IMR-90 (cell line): ENCODE measurements at regions not wholly inside any gene's neighbourhood (a gene's known extent, or its start where the extent isn't known, plus 50 kb on each side); places are given as distances from the start of the nearest gene placed in this dataset.

ENCODE experiments used
- ATAC-seq: fragments of 200-7000 bp; cut with Tn5 transposase; 2 replicates; pipeline ENCODE4 v1.9.1; 2020; ENCODE audit warnings: low read depth, mild to moderate bottlenecking, moderate library complexity
- BruUV-seq: library from RNA; stranded (reverse); fragments of 400-500 nt; replicated peaks from 2 replicates; lab custom pipeline; 2021; lab: Mats Ljungman, UMichigan
- CTCF ChIA-PET: fragments of 300-600 bp; formaldehyde crosslinking; extraction: SDS; loops from one replicate; lab custom pipeline; 2021; ENCODE audit warnings: antibody characterized with exemption; lab: Yijun Ruan, JAX
- POLR2A ChIA-PET: fragments of 300-600 bp; sonication (Branson Sonifier 250); formaldehyde crosslinking; loops from one replicate; lab custom pipeline; 2022; ENCODE audit warnings: antibody characterized with exemption; ENCODE audit not compliant: unreplicated experiment; lab: Charles Lee
- DNase-seq: peaks from one replicate; pipeline ENCODE4 v3.0.0; 2013
- H2AFZ ChIP-seq: replicated peaks from 2 replicates; pipeline ENCODE3; 2013; ENCODE audit warnings: low read length, mild to moderate bottlenecking; ENCODE audit not compliant: poor library complexity
- H2AK5ac ChIP-seq: 2 replicates; pipeline ENCODE4 v1.6.1; 2013; ENCODE audit warnings: low read depth, low read length, inconsistent platforms
- H2AK9ac ChIP-seq: replicated peaks from 2 replicates; pipeline ENCODE3; 2013; ENCODE audit warnings: mild to moderate bottlenecking, low read depth, low read length, moderate library complexity; ENCODE audit not compliant: poor library complexity
- H2BK120ac ChIP-seq: 2 replicates; pipeline ENCODE4 v1.6.1; 2013; ENCODE audit warnings: low read depth, low read length, inconsistent platforms
- H2BK15ac ChIP-seq: 3 replicates; pipeline ENCODE4 v1.6.1; 2013; ENCODE audit warnings: low read depth, low read length, inconsistent platforms
- H2BK20ac ChIP-seq: 2 replicates; pipeline ENCODE4 v1.6.1; 2013; ENCODE audit warnings: low read depth, mild to moderate bottlenecking, inconsistent platforms, low read length, moderate library complexity
- H2BK5ac ChIP-seq: 2 replicates; pipeline ENCODE4 v1.6.1; 2013; ENCODE audit warnings: mild to moderate bottlenecking, low read depth, low read length, inconsistent platforms; ENCODE audit not compliant: poor library complexity, severe bottlenecking
- H3K14ac ChIP-seq: replicated peaks from 2 replicates; pipeline ENCODE4 v1.6.1; 2013; ENCODE audit warnings: low read depth, low read length, inconsistent platforms
- H3K18ac ChIP-seq: 2 replicates; pipeline ENCODE4 v1.6.1; 2013; ENCODE audit warnings: low read depth, low read length, control low read depth
- H3K23ac ChIP-seq: 2 replicates; pipeline ENCODE4 v1.6.1; 2013; ENCODE audit warnings: low read depth, low read length, inconsistent platforms
- H3K27ac ChIP-seq: 2 replicates; pipeline ENCODE4 v1.5.1; 2013; ENCODE audit warnings: mild to moderate bottlenecking, control low read depth, low read length; ENCODE audit not compliant: insufficient read depth
- H3K27me3 ChIP-seq: 2 replicates; pipeline ENCODE4 v1.6.1; 2013; ENCODE audit warnings: low read length; ENCODE audit not compliant: control insufficient read depth, insufficient read depth
- H3K36me3 ChIP-seq: 2 replicates; pipeline ENCODE4 v1.6.1; 2013; ENCODE audit warnings: low read length, mixed read lengths; ENCODE audit not compliant: control insufficient read depth, insufficient read depth
- H3K4ac ChIP-seq: 2 replicates; pipeline ENCODE4 v1.6.1; 2013; ENCODE audit warnings: low read depth, low read length, inconsistent platforms
- H3K4me1 ChIP-seq: 2 replicates; pipeline ENCODE4 v1.6.1; 2013; ENCODE audit warnings: low read length, mixed read lengths; ENCODE audit not compliant: control insufficient read depth, insufficient read depth
- H3K4me2 ChIP-seq: 2 replicates; pipeline ENCODE4 v1.6.1; 2013; ENCODE audit warnings: low read depth, mild to moderate bottlenecking, control low read depth, low read length, moderate library complexity
- H3K4me3 ChIP-seq: 2 replicates; pipeline ENCODE4 v1.5.1; 2013; ENCODE audit warnings: low read depth, mild to moderate bottlenecking, control low read depth, low read length, moderate library complexity; ENCODE audit not compliant: insufficient read depth
- H3K56ac ChIP-seq: 2 replicates; pipeline ENCODE4 v1.6.1; 2013; ENCODE audit warnings: low read length, inconsistent platforms; ENCODE audit not compliant: insufficient read depth; ENCODE audit errors: extremely low read depth
- H3K79me1 ChIP-seq, 2 experiments: 2 replicates each; pipeline ENCODE4 v1.6.1; 2013; ENCODE audit warnings: low read length in 2 of 2, inconsistent platforms in 1 of 2, low read depth in 1 of 2
- H3K9ac ChIP-seq: 2 replicates; pipeline ENCODE4 v1.6.1; 2013; ENCODE audit warnings: low read depth, low read length, control low read depth
- H3K9me1 ChIP-seq: 2 replicates; pipeline ENCODE4 v1.6.1; 2013; ENCODE audit warnings: low read length, inconsistent platforms; ENCODE audit not compliant: insufficient read depth
- H3K9me3 ChIP-seq: 2 replicates; pipeline ENCODE4 v1.6.1; 2013; ENCODE audit warnings: low read length; ENCODE audit not compliant: control insufficient read depth, insufficient read depth
- H4K20me1 ChIP-seq: 2 replicates; pipeline ENCODE4 v1.6.1; 2013; ENCODE audit warnings: low read length, inconsistent platforms; ENCODE audit not compliant: insufficient read depth
- H4K5ac ChIP-seq: 2 replicates; pipeline ENCODE4 v1.6.1; 2013; ENCODE audit warnings: mild to moderate bottlenecking, low read depth, low read length, control low read depth
- H4K8ac ChIP-seq, 2 experiments: 2 replicates each; pipeline ENCODE4 v1.6.1; 2013; ENCODE audit warnings: low read depth in 2 of 2, low read length in 2 of 2, control low read depth in 1 of 2, inconsistent platforms in 1 of 2
- H4K91ac ChIP-seq: 2 replicates; pipeline ENCODE4 v1.6.1; 2013; ENCODE audit warnings: low read depth, low read length, inconsistent platforms; ENCODE audit not compliant: insufficient read depth
- BHLHE40 ChIP-seq: fragments of 150-350 bp; IDR thresholded peaks from 2 replicates; pipeline ENCODE4 v1.6.1; 2016; ENCODE audit warnings: mild to moderate bottlenecking, low read depth, low read length
- CHD1 ChIP-seq: IDR thresholded peaks from 2 replicates; pipeline ENCODE4 v1.6.1; 2012; ENCODE audit warnings: low read depth, low read length, improper control_type of control experiment
- FOS ChIP-seq: fragments of 150-350 bp; IDR thresholded peaks from 2 replicates; pipeline ENCODE4 v1.6.1; 2016; ENCODE audit warnings: low read depth, low read length
- MAFK ChIP-seq: IDR thresholded peaks from 2 replicates; pipeline ENCODE4 v1.6.1; 2012; ENCODE audit warnings: low read depth, low read length, improper control_type of control experiment
- MAZ ChIP-seq: IDR thresholded peaks from 2 replicates; pipeline ENCODE4 v1.6.1; 2012; ENCODE audit warnings: low read depth, mild to moderate bottlenecking, low read length, improper control_type of control experiment, moderate library complexity, borderline replicate concordance
- MXI1 ChIP-seq: IDR thresholded peaks from 2 replicates; pipeline ENCODE4 v1.6.1; 2012; ENCODE audit warnings: low read depth, mild to moderate bottlenecking, low read length, moderate library complexity, borderline replicate concordance
- NFE2L2 ChIP-seq: fragments of 150-350 bp; IDR thresholded peaks from 2 replicates; pipeline ENCODE4 v1.6.1; 2016; ENCODE audit warnings: low read depth, mild to moderate bottlenecking, low read length
- RAD21 ChIP-seq: IDR thresholded peaks from 2 replicates; pipeline ENCODE4 v1.6.1; 2012; ENCODE audit warnings: low read length, improper control_type of control experiment
- RCOR1 ChIP-seq: IDR thresholded peaks from 2 replicates; pipeline ENCODE4 v1.6.1; 2012; ENCODE audit warnings: mild to moderate bottlenecking, low read length, improper control_type of control experiment; ENCODE audit not compliant: insufficient replicate concordance
- RFX5 ChIP-seq: IDR thresholded peaks from 2 replicates; pipeline ENCODE4 v1.8.0; 2012; ENCODE audit warnings: low read depth, mild to moderate bottlenecking, low read length, moderate library complexity
- SMC3 ChIP-seq: fragments of 150-350 bp; IDR thresholded peaks from 2 replicates; pipeline ENCODE4 v1.6.1; 2016; ENCODE audit warnings: low read depth, mild to moderate bottlenecking, antibody characterized with exemption, low read length, moderate library complexity
- WGBS, 2 experiments: methylation state at CpG; one replicate each; pipeline versions ENCODE4 v1.1.5 to v1.1.7; 2013; ENCODE audit warnings: missing lambda C conversion rate in 2 of 2; ENCODE audit not compliant: insufficient read length in 1 of 2; ENCODE audit errors: extremely low coverage in 2 of 2; 5-methylcytosine and 5-hydroxymethylcytosine counted together
- dilution Hi-C: fragments of 300-500 bp; cut with HindIII; formaldehyde crosslinking; loops from one replicate; pipeline ENCODE4 v1.14.3; 2018; ENCODE audit warnings: low sequenced_read_pairs; ENCODE audit not compliant: unreplicated experiment
- in situ Hi-C: fragments of 300-500 bp; cut with MboI; formaldehyde crosslinking; loops from 3 replicates; pipeline ENCODE4 v1.14.3; 2019; ENCODE audit warnings: low sequenced_read_pairs, inconsistent platforms, mixed read lengths
- intact Hi-C: fragments of 100-400 bp; cut with micrococcal nuclease; formaldehyde crosslinking; loops from 2 replicates; pipeline ENCODE4 v1.10.0; 2022
- TF ChIP-seq, protein P1 (sequence below): fragments of 150-350 bp; IDR thresholded peaks from 2 replicates; pipeline ENCODE4 v1.6.1; 2017; ENCODE audit warnings: mild to moderate bottlenecking, antibody characterized with exemption, low read length, low read depth
- TF ChIP-seq, protein P2 (sequence below): fragments of 150-350 bp; IDR thresholded peaks from 2 replicates; pipeline ENCODE4 v1.6.1; 2016; ENCODE audit warnings: low read depth, mild to moderate bottlenecking, low read length, moderate library complexity, borderline replicate concordance
- TF ChIP-seq, protein P3 (sequence below): conservative IDR thresholded peaks from 2 replicates; pipeline ENCODE4 v1.5.1; 2012; ENCODE audit warnings: mild to moderate bottlenecking, low read depth, low read length, improper control_type of control experiment

DNA sequence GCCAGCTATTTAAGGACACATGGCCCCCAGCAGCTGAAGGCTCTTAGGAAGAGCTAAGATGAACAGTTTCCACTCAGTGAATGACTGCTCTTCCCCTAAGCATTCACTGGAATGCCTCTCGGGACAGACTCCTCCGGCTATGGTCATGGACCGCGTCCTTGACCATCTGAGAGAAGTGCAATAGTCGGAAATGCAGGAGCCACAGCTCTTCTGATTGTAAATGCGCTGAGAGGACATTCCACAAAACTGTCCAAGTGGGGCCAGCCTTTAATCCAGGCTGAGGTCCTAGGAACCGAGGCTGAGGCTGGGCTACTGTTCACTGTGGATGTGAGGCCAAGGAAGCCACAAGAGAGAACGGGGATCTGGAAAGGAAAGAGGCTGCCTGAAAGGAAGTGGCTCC is 162.0 kb upstream of the TMEM72 start:
- Histone ChIP-seq H3K9me3 (peaks cover 4% of the 10 kb centered on the region), H3K79me1 (no peaks in the 10 kb centered on the region), H4K91ac (no peak overlapping the region), H3K4me2 (no peak overlapping the region), H2AFZ (no peak overlapping the region), H2BK20ac (no peak overlapping the region), H2BK5ac (no peak overlapping the region), H2BK120ac (no peak overlapping the region), H4K5ac (no peak overlapping the region), H2AK9ac (no peak overlapping the region), H2BK15ac (no peak overlapping the region), H3K4ac (no peak overlapping the region), H3K9ac (no peak overlapping the region), H3K9me1 (peaks cover 10% of the 10 kb centered on the region), H4K8ac (no peak overlapping the region), H4K20me1 (no peaks in the 10 kb centered on the region; the same call in 1 of the 2 replicates), H3K27ac (no peak overlapping the region), H3K18ac (no peak overlapping the region), H2AK5ac (peak overlapping the region; percentile 7; the same call in 1 of the 2 replicates), H3K23ac (no peak overlapping the region), H3K4me1 (peaks cover 8% of the 10 kb centered on the region), H3K27me3 (no peaks in the 10 kb centered on the region), H3K36me3 (no peaks in the 10 kb centered on the region), H3K56ac (no peak overlapping the region), H3K14ac (no peak overlapping the region), H3K4me3 (no peak overlapping the region)
- in situ Hi-C loops: no loop called here
- 100% methylated on average over 2 of the region's 8 CpGs; no CpG with 5 or more reads in 1 of the 2 experiments for WGBS, 2 experiments
- dilution Hi-C loops: no loop called here
- ATAC-seq (no peak), DNase-seq (no peak)
- intact Hi-C loops: no loop called here
- CTCF ChIA-PET: no interaction called here
- POLR2A ChIA-PET: no interaction called here
- BruUV-seq: no TSS peak
- TF ChIP-seq SMC3: no peak
- no peak for TF ChIP-seq BHLHE40
- TF ChIP-seq, protein P1, sequence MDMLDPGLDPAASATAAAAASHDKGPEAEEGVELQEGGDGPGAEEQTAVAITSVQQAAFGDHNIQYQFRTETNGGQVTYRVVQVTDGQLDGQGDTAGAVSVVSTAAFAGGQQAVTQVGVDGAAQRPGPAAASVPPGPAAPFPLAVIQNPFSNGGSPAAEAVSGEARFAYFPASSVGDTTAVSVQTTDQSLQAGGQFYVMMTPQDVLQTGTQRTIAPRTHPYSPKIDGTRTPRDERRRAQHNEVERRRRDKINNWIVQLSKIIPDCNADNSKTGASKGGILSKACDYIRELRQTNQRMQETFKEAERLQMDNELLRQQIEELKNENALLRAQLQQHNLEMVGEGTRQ: no peak
- no peak for TF ChIP-seq MAFK
- TF ChIP-seq FOS: no peak
- no peak for TF ChIP-seq RCOR1
- TF ChIP-seq MXI1: no peak
- TF ChIP-seq MAZ: no peak
- TF ChIP-seq, protein P2, sequence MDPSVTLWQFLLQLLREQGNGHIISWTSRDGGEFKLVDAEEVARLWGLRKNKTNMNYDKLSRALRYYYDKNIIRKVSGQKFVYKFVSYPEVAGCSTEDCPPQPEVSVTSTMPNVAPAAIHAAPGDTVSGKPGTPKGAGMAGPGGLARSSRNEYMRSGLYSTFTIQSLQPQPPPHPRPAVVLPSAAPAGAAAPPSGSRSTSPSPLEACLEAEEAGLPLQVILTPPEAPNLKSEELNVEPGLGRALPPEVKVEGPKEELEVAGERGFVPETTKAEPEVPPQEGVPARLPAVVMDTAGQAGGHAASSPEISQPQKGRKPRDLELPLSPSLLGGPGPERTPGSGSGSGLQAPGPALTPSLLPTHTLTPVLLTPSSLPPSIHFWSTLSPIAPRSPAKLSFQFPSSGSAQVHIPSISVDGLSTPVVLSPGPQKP: no peak
- no peak for TF ChIP-seq RAD21
- TF ChIP-seq RFX5: no peak
- TF ChIP-seq, protein P3, sequence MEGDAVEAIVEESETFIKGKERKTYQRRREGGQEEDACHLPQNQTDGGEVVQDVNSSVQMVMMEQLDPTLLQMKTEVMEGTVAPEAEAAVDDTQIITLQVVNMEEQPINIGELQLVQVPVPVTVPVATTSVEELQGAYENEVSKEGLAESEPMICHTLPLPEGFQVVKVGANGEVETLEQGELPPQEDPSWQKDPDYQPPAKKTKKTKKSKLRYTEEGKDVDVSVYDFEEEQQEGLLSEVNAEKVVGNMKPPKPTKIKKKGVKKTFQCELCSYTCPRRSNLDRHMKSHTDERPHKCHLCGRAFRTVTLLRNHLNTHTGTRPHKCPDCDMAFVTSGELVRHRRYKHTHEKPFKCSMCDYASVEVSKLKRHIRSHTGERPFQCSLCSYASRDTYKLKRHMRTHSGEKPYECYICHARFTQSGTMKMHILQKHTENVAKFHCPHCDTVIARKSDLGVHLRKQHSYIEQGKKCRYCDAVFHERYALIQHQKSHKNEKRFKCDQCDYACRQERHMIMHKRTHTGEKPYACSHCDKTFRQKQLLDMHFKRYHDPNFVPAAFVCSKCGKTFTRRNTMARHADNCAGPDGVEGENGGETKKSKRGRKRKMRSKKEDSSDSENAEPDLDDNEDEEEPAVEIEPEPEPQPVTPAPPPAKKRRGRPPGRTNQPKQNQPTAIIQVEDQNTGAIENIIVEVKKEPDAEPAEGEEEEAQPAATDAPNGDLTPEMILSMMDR: no peak
- TF ChIP-seq NFE2L2: no peak
- TF ChIP-seq CHD1: no peak
